Stomach (tissue), 4 donors: ENCODE measurements at regions not wholly inside any gene's neighbourhood (a gene's known extent, or its start where the extent isn't known, plus 50 kb on each side); places are given as distances from the start of the nearest gene placed in this dataset.

Experiments used
- POLR2AphosphoS5 ChIP-seq, 3 donors: sonication (generic); formaldehyde crosslinking; IDR thresholded peaks; one replicate each; pipeline ENCODE4 v1.6.1; 2016; ENCODE audit warnings: antibody characterized with exemption in 3 of 3
- TF ChIP-seq, protein P1 (sequence below), 7 experiments: fragments of 450-650 bp in 4 of 7; fragments of 200-600 bp in 3 of 7; sonication (generic) in 3 of 7; IDR thresholded peaks; one replicate each; pipeline ENCODE4 v1.5.1; 2016 to 2019; ENCODE audit warnings: antibody characterized with exemption in 7 of 7, control low read depth in 2 of 7, mild to moderate bottlenecking in 1 of 7

- TF ChIP-seq, protein P1, sequence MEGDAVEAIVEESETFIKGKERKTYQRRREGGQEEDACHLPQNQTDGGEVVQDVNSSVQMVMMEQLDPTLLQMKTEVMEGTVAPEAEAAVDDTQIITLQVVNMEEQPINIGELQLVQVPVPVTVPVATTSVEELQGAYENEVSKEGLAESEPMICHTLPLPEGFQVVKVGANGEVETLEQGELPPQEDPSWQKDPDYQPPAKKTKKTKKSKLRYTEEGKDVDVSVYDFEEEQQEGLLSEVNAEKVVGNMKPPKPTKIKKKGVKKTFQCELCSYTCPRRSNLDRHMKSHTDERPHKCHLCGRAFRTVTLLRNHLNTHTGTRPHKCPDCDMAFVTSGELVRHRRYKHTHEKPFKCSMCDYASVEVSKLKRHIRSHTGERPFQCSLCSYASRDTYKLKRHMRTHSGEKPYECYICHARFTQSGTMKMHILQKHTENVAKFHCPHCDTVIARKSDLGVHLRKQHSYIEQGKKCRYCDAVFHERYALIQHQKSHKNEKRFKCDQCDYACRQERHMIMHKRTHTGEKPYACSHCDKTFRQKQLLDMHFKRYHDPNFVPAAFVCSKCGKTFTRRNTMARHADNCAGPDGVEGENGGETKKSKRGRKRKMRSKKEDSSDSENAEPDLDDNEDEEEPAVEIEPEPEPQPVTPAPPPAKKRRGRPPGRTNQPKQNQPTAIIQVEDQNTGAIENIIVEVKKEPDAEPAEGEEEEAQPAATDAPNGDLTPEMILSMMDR (IDR thresholded peaks at IDR 0.05) = no peak
- no peak for TF ChIP-seq POLR2AphosphoS5 (IDR thresholded peaks at IDR 0.05)
Measured at GRCh38 chr2:138105358-138105757, 141.1 kb downstream of the HNMT start.
